Heart left ventricle (tissue), 16 donors: ENCODE measurements at regions not wholly inside any gene's neighbourhood (a gene's known extent, or its start where the extent isn't known, plus 50 kb on each side); places are given as distances from the start of the nearest gene placed in this dataset.

Experiments
- ATAC-seq, 4 donors: fragments of 200-7000 bp; cut with Tn5 transposase; one replicate each; pipeline ENCODE4 v1.9.1; 2020 to 2022; ENCODE audit warnings: moderate library complexity in 4 of 4, mild to moderate bottlenecking in 3 of 4, moderate number of reproducible peaks in 1 of 4
- DNase-seq, 5 donors: peaks; one replicate each; pipeline ENCODE4 v3.0.0-alpha.2; 2020
- H3K27ac ChIP-seq, 12 donors: fragments of 200-600 bp; sonication (generic) in 4 of 12; one replicate each; pipeline versions ENCODE4 v1.5.0 to v1.8.0; 2016 to 2022; ENCODE audit warnings: mild to moderate bottlenecking in 2 of 12
- H3K27me3 ChIP-seq, 9 donors: fragments of 200-600 bp; sonication (generic) in 2 of 9; one replicate each; pipeline versions ENCODE4 v1.5.1 to v1.8.0; 2016 to 2022; ENCODE audit warnings: mild to moderate bottlenecking in 3 of 9
- H3K36me3 ChIP-seq, 9 donors: fragments of 200-600 bp; sonication (generic) in 2 of 9; one replicate each; pipeline versions ENCODE4 v1.5.0 to v1.8.0; 2018 to 2022; ENCODE audit warnings: mild to moderate bottlenecking in 2 of 9
- H3K4me1 ChIP-seq, 12 donors: fragments of 200-600 bp; sonication (generic) in 4 of 12; one replicate each; pipeline versions ENCODE4 v1.5.0 to v1.8.0; 2016 to 2022; ENCODE audit warnings: mild to moderate bottlenecking in 3 of 12
- H3K4me3 ChIP-seq, 12 donors: fragments of 200-600 bp; sonication (generic) in 4 of 12; one replicate each; pipeline versions ENCODE4 v1.5.0 to v1.8.0; 2017 to 2022; ENCODE audit warnings: mild to moderate bottlenecking in 9 of 12, moderate library complexity in 4 of 12
- H3K9me3 ChIP-seq, 12 donors: fragments of 200-600 bp; sonication (generic) in 4 of 12; one replicate each; pipeline versions ENCODE4 v1.5.0 to v1.8.0; 2016 to 2022; ENCODE audit warnings: mild to moderate bottlenecking in 1 of 12
- CTCF ChIP-seq, 12 donors: fragments of 200-600 bp; sonication (generic) in 4 of 12; IDR thresholded peaks; one replicate each; pipeline versions ENCODE4 v1.5.0 to v1.8.0; 2018 to 2022; ENCODE audit warnings: antibody characterized with exemption in 12 of 12, mild to moderate bottlenecking in 5 of 12
- POLR2A ChIP-seq, 2 donors: fragments of 450-650 bp; IDR thresholded peaks; one replicate each; pipeline ENCODE4 v1.6.1; 2017; ENCODE audit warnings: antibody characterized with exemption in 2 of 2, mild to moderate bottlenecking in 2 of 2, moderate library complexity in 2 of 2
- WGBS, 4 donors: extraction: QIAGEN DNeasy Blood & Tissue Kit in 2 of 4; methylation state at CpG; one replicate each; pipeline versions ENCODE4 v1.1.5 to v1.1.7; 2013 to 2018; 5-methylcytosine and 5-hydroxymethylcytosine counted together
- intact Hi-C, 10 donors: fragments of 100-400 bp; cut with DNase I; formaldehyde crosslinking; loops; one replicate each; pipeline versions ENCODE4 v1.11.1 to v1.14.2; 2022
- donor health status: ischemic (EF 13 %, LVEDD 7.1; RV severe dilation, severe dysfunction).
- donor health status: healthy with polysubstance abuse.
- donor health status: DM: no; HTN: yes; CAD: no.
- donor health status: DM: no; HTN: no; CAD: no.
- donor health status: ischemic (EF 25% LVEDD 6.9; RV normal size, moderate dysfunction).
- donor health status: ischemic (EF 25% LVEDD 5.7; RV mildly dilated, moderate dysfunction).
- donor health status: healthy.
- donor health status: DM: yes; HTN: yes; CAD: no.
- donor health status: ischemic (EF 35%, LVEDD 5.7; RV mildly dilated, moderate dysfunction).
- donor health status: nonischemic (EF 11% LVEDD 7.7; RV severe dilation, severe dysfunction).
- donor health status: DM: yes; HTN: yes; CAD: no.
- donor health status: PGD.
- donor health status: ischemic (EF 29% LVEDD 5.4; RV normal size, mild dysfunction).
- donor health status: nonischemic (EF 23%, LVEDD 6.1; RV moderate dilation, normal function).

GRCh38 chr1:175829845-175830244 is 86.5 kb upstream of the TNR start:
- 94 to 100% (median 98%) methylated on average over 1 of the region's 1 CpG for WGBS, 4 donors
- H3K36me3 ChIP-seq = no peaks in the 10 kb centered on the region
- intact Hi-C loops = loop anchor here in 1 of 10 donors (10.0 kb wide), 1 partner anchor 345 kb away; no protein-coding TSS in a partner anchor

GRCh38 chr1:175826705-175827104 is 83.3 kb upstream of the TNR start:
- Histone ChIP-seq H3K27ac (no peak overlapping the region), H3K4me3 (no peak overlapping the region), H3K36me3 (no peaks in the 10 kb centered on the region), H3K9me3 (no peaks in the 10 kb centered on the region), H3K27me3 (no peaks in the 10 kb centered on the region), H3K4me1 (peaks cover 0 to 2% (median 0%) of the 10 kb centered on the region in 12 donors)
- DNase-seq = no peak
- no peak for TF ChIP-seq POLR2A (IDR thresholded peaks at IDR 0.05)
- no peak for TF ChIP-seq CTCF (IDR thresholded peaks at IDR 0.05)
- ATAC-seq = no peak
- WGBS, 4 donors = 83 to 86% (median 84%) methylated on average over 2 of the region's 2 CpGs
- intact Hi-C loops = loop anchor here in 1 of 10 donors (10.0 kb wide), 1 partner anchor 342 kb away; no protein-coding TSS in a partner anchor

More at GRCh38 chr1:175829845-175830244, 86.5 kb upstream of the TNR start:
- no peaks in the 10 kb centered on the region for H3K27me3 ChIP-seq
- TF ChIP-seq CTCF (IDR thresholded peaks at IDR 0.05) (no peak), POLR2A (IDR thresholded peaks at IDR 0.05) (no peak)
- H3K9me3 ChIP-seq = peaks cover 0 to 2% (median 0%) of the 10 kb centered on the region in 12 donors
- H3K4me3 ChIP-seq = no peak overlapping the region
- no peaks in the 10 kb centered on the region for H3K4me1 ChIP-seq
- DNase-seq (no peak), ATAC-seq (no peak)
- no peak overlapping the region for H3K27ac ChIP-seq

- 31 to 51% (median 42%) methylated on average over 3 of the region's 3 CpGs for WGBS, 4 donors
- H3K36me3 ChIP-seq = no peaks in the 10 kb centered on the region
- H3K4me3 ChIP-seq = no peak overlapping the region
- peaks cover 0 to 13% (median 0%) of the 10 kb centered on the region in 12 donors for H3K9me3 ChIP-seq
- no peak for TF ChIP-seq POLR2A (IDR thresholded peaks at IDR 0.05)
- peak in 8 of 12 donors; percentile 12 to 39 (median 24) for TF ChIP-seq CTCF (IDR thresholded peaks at IDR 0.05)
- H3K27ac ChIP-seq = no peak overlapping the region
- intact Hi-C loops = loop anchor here in 1 of 10 donors (10.0 kb wide), 1 partner anchor 339 kb away; no protein-coding TSS in a partner anchor
- H3K27me3 ChIP-seq = no peaks in the 10 kb centered on the region
- DNase-seq (peak in 4 of 5 donors; percentile 16 to 36 (median 32)), ATAC-seq (peak in 3 of 4 donors; percentile 69 to 93 (median 71))
- peaks cover 0 to 2% (median 0%) of the 10 kb centered on the region in 12 donors for H3K4me1 ChIP-seq
Observed at GRCh38 chr1:175824079-175824478, 80.7 kb upstream of the TNR start.

- no peaks in the 10 kb centered on the region for H3K27me3 ChIP-seq
- peaks cover 0 to 13% (median 0%) of the 10 kb centered on the region in 12 donors for H3K9me3 ChIP-seq
- H3K4me3 ChIP-seq = no peak overlapping the region
- TF ChIP-seq CTCF (IDR thresholded peaks at IDR 0.05) = no peak
- no peak for TF ChIP-seq POLR2A (IDR thresholded peaks at IDR 0.05)
- DNase-seq (no peak), ATAC-seq (no peak)
- peaks cover 0 to 2% (median 0%) of the 10 kb centered on the region in 12 donors for H3K4me1 ChIP-seq
- no peaks in the 10 kb centered on the region for H3K36me3 ChIP-seq
- intact Hi-C loops = loop anchor here in 1 of 10 donors (10.0 kb wide), 1 partner anchor 339 kb away; no protein-coding TSS in a partner anchor
- H3K27ac ChIP-seq = no peak overlapping the region
Observed at GRCh38 chr1:175823406-175823805, 80.0 kb upstream of the TNR start.
